Renal cortex interstitium (tissue), 11 donors: ENCODE measurements at regions not wholly inside any gene's neighbourhood (a gene's known extent, or its start where the extent isn't known, plus 50 kb on each side); places are given as distances from the start of the nearest gene placed in this dataset.
"Not testable (repeated sequence)": the region's sequence is repeated elsewhere in the genome, so short reads cannot be mapped to it uniquely, and the experiment has no call there.

ENCODE experiments used
- DNase-seq, 11 donors: peaks; one replicate each; pipeline ENCODE4 v3.0.0-alpha.2; 2013; ENCODE audit warnings: low read depth in 9 of 11, low spot score in 4 of 11; ENCODE audit errors: extremely low read depth in 1 of 11

- DNase-seq: no peak
Observed at GRCh38 chr20:55478724-55479450, 526.4 kb downstream of the CBLN4 start.

- DNase-seq: no peak
Observed at GRCh38 chr20:55472704-55473103, 532.6 kb downstream of the CBLN4 start.

- no peak for DNase-seq
Observed at GRCh38 chr20:55471052-55472006, 534.0 kb downstream of the CBLN4 start.

GRCh38 chr20:55469074-55469473, 536.2 kb downstream of the CBLN4 start:
- DNase-seq: no peak

- DNase-seq: no peak
Observed at GRCh38 chr20:55461519-55461918, 543.8 kb downstream of the CBLN4 start.

- DNase-seq: no peak
Observed at GRCh38 chr20:55456316-55456940, 548.9 kb downstream of the CBLN4 start.

- peak in 7 of 11 donors; percentile 16 to 49 (median 24) for DNase-seq
Observed at GRCh38 chr20:55449091-55449490, 556.2 kb downstream of the CBLN4 start.

- DNase-seq: no peak
Observed at GRCh38 chr20:55446301-55446700, 559.0 kb downstream of the CBLN4 start.

- no peak for DNase-seq
Observed at GRCh38 chr20:55439070-55439469, 566.2 kb downstream of the CBLN4 start.

GRCh38 chr20:55437798-55438415, 567.4 kb downstream of the CBLN4 start:
- no peak for DNase-seq

- DNase-seq: peak in 5 of 11 donors; percentile 29 to 47 (median 40)
Observed at GRCh38 chr20:55424968-55425367, 580.4 kb downstream of the CBLN4 start.

GRCh38 chr20:55424476-55424875, 580.8 kb downstream of the CBLN4 start:
- no peak for DNase-seq

- peak; percentile 35 to 82 (median 50) for DNase-seq
Observed at GRCh38 chr20:55417836-55418235, 587.5 kb downstream of the CBLN4 start.

- peak in 6 of 11 donors; percentile 13 to 47 (median 36) for DNase-seq
Observed at GRCh38 chr20:55415567-55416142, 589.7 kb downstream of the CBLN4 start.

GRCh38 chr20:55412508-55412907, 592.8 kb downstream of the CBLN4 start:
- not testable (repeated sequence) for DNase-seq

- no peak for DNase-seq
Observed at GRCh38 chr20:55406891-55407290, 598.4 kb downstream of the CBLN4 start.

- no peak for DNase-seq
Observed at GRCh38 chr20:55394592-55394991, 610.7 kb downstream of the CBLN4 start.

GRCh38 chr20:55390791-55391190, 614.5 kb downstream of the CBLN4 start:
- no peak for DNase-seq

- DNase-seq: no peak
Observed at GRCh38 chr20:55386686-55387085, 618.6 kb downstream of the CBLN4 start.
